NCI-H2196 treated with DMSO at 0.1 percent for 48 hours (cell line): ENCODE measurements at regions not wholly inside any gene's neighbourhood (a gene's known extent, or its start where the extent isn't known, plus 50 kb on each side); places are given as distances from the start of the nearest gene placed in this dataset.
"Not testable (repeated sequence)": the region's sequence is repeated elsewhere in the genome, so short reads cannot be mapped to it uniquely, and the experiment has no call there.

Experiments
- DNase-seq: peaks from one replicate; lab custom pipeline; 2025; ENCODE audit not compliant: unreplicated experiment; lab: John Stamatoyannopoulos, UW

GRCh38 chr5:4584982-4585381 is 555.1 kb upstream of the ADAMTS16 start:
- no peak for DNase-seq

GRCh38 chr5:4613440-4613839 is 526.7 kb upstream of the ADAMTS16 start:
- no peak for DNase-seq

GRCh38 chr5:4614088-4614487 is 526.0 kb upstream of the ADAMTS16 start:
- no peak for DNase-seq

GRCh38 chr5:4615369-4615768 is 524.8 kb upstream of the ADAMTS16 start:
- DNase-seq: not testable (repeated sequence)

- no peak for DNase-seq
These were observed 514.8 kb upstream of the ADAMTS16 start for GRCh38 chr5:4625206-4625896.

GRCh38 chr5:4627131-4627530 is 513.0 kb upstream of the ADAMTS16 start:
- DNase-seq: no peak

- no peak for DNase-seq
These were observed 512.2 kb upstream of the ADAMTS16 start for GRCh38 chr5:4627929-4628328.

GRCh38 chr5:4628645-4629385 is 511.3 kb upstream of the ADAMTS16 start:
- no peak for DNase-seq

GRCh38 chr5:4630031-4630430 is 510.1 kb upstream of the ADAMTS16 start:
- no peak for DNase-seq

GRCh38 chr5:4634342-4634741 is 505.8 kb upstream of the ADAMTS16 start:
- no peak for DNase-seq

GRCh38 chr5:4636378-4636777 is 503.8 kb upstream of the ADAMTS16 start:
- no peak for DNase-seq

GRCh38 chr5:4639946-4640345 is 500.2 kb upstream of the ADAMTS16 start:
- no peak for DNase-seq

- no peak for DNase-seq
These were observed 499.3 kb upstream of the ADAMTS16 start for GRCh38 chr5:4640795-4641194.

- DNase-seq: no peak
These were observed 497.6 kb upstream of the ADAMTS16 start for GRCh38 chr5:4642525-4642924.

- DNase-seq: no peak
These were observed 496.9 kb upstream of the ADAMTS16 start for GRCh38 chr5:4643190-4643589.

- no peak for DNase-seq
These were observed 496.2 kb upstream of the ADAMTS16 start for GRCh38 chr5:4643960-4644359.

GRCh38 chr5:4646715-4647375 is 493.3 kb upstream of the ADAMTS16 start:
- no peak for DNase-seq

- DNase-seq: no peak
These were observed 492.2 kb upstream of the ADAMTS16 start for GRCh38 chr5:4647955-4648354.

- DNase-seq: no peak
These were observed 488.1 kb upstream of the ADAMTS16 start for GRCh38 chr5:4651806-4652565.

GRCh38 chr5:4653475-4653874 is 486.7 kb upstream of the ADAMTS16 start:
- DNase-seq: no peak

- no peak for DNase-seq
These were observed 480.3 kb upstream of the ADAMTS16 start for GRCh38 chr5:4659851-4660250.
